ENCODE measurements at regions not wholly inside any gene's neighbourhood (a gene's known extent, or its start where the extent isn't known, plus 50 kb on each side); places are given as distances from the start of the nearest gene placed in this dataset.

GRCh38 chr5:133845271-133845670 lies 123.2 kb downstream of the C5orf15 start:
- peaks cover 18% of the 10 kb centered on the region for H3K4me1 ChIP-seq (ENCODE audit: insufficient read depth, low read length)
- ATAC-seq, result no peak
- no peaks in the 10 kb centered on the region for H3K9me3 ChIP-seq (ENCODE audit: low read length)
- no peaks in the 10 kb centered on the region for H4K20me1 ChIP-seq (ENCODE audit: low read length)
- ChIA-PET CTCF (no interaction called here), POLR2A (ENCODE audit: unreplicated experiment) (no interaction called here)
- no peak overlapping the region for H3K27ac ChIP-seq (ENCODE audit: low read length)
- peaks cover 4% of the 10 kb centered on the region for H3F3A ChIP-seq (ENCODE audit: low read length, unreplicated experiment)
- H3K36me3 ChIP-seq (ENCODE audit: low read depth, low read length), result no peaks in the 10 kb centered on the region
- TF ChIP-seq EZH2phosphoT487 (IDR thresholded peaks at IDR 0.05; ENCODE audit: borderline replicate concordance, low read length), result no peak
- no peak for TF ChIP-seq CTCF (conservative IDR thresholded peaks at IDR 0.05; ENCODE audit: low read depth, low read length)
- no peak for TF ChIP-seq EZH2 (IDR thresholded peaks at IDR 0.05; ENCODE audit: low read length, unreplicated experiment)
- no peak overlapping the region for H3K4me2 ChIP-seq (ENCODE audit: low read length)
- H3K4me3 ChIP-seq (ENCODE audit: low read length), result no peak overlapping the region
- no peak overlapping the region for H2AFZ ChIP-seq (ENCODE audit: low read length)
- no TSS peak for BruUV-seq (replicated peaks)
- H3K9me2 ChIP-seq (replicated peaks; ENCODE audit: low read length), result no peaks in the 10 kb centered on the region
- no peaks in the 10 kb centered on the region for H3K27me3 ChIP-seq (ENCODE audit: low read length)
- H3K9ac ChIP-seq (ENCODE audit: low read length), result no peak overlapping the region
- no peak for DNase-seq
- intact Hi-C loops (cut with micrococcal nuclease), result no loop called here
- H3K79me2 ChIP-seq (ENCODE audit: low read length), result no peaks in the 10 kb centered on the region

- ChIA-PET POLR2A (ENCODE audit: unreplicated experiment) (no interaction called here), CTCF (no interaction called here)
- ATAC-seq (no peak), DNase-seq (no peak)
- H3K79me2 ChIP-seq (ENCODE audit: low read length), result no peaks in the 10 kb centered on the region
- H3K36me3 ChIP-seq (ENCODE audit: low read depth, low read length), result no peaks in the 10 kb centered on the region
- no peak overlapping the region for H3K4me2 ChIP-seq (ENCODE audit: low read length)
- H3K9me3 ChIP-seq (ENCODE audit: low read length), result no peaks in the 10 kb centered on the region
- TF ChIP-seq CTCF (conservative IDR thresholded peaks at IDR 0.05; ENCODE audit: low read depth, low read length) (no peak), EZH2 (IDR thresholded peaks at IDR 0.05; ENCODE audit: low read length, unreplicated experiment) (no peak), EZH2phosphoT487 (IDR thresholded peaks at IDR 0.05; ENCODE audit: borderline replicate concordance, low read length) (no peak)
- no peaks in the 10 kb centered on the region for H3K9me2 ChIP-seq (replicated peaks; ENCODE audit: low read length)
- H3K4me3 ChIP-seq (ENCODE audit: low read length), result no peak overlapping the region
- H3K9ac ChIP-seq (ENCODE audit: low read length), result no peak overlapping the region
- no peaks in the 10 kb centered on the region for H4K20me1 ChIP-seq (ENCODE audit: low read length)
- no peaks in the 10 kb centered on the region for H3K27me3 ChIP-seq (ENCODE audit: low read length)
- H3K4me1 ChIP-seq (ENCODE audit: insufficient read depth, low read length), result peaks cover 18% of the 10 kb centered on the region
- BruUV-seq (replicated peaks), result no TSS peak
- intact Hi-C loops (cut with micrococcal nuclease), result no loop called here
- peaks cover 4% of the 10 kb centered on the region for H3F3A ChIP-seq (ENCODE audit: low read length, unreplicated experiment)
- H2AFZ ChIP-seq (ENCODE audit: low read length), result no peak overlapping the region
- no peak overlapping the region for H3K27ac ChIP-seq (ENCODE audit: low read length)
These were observed 123.6 kb downstream of the C5orf15 start for GRCh38 chr5:133844836-133845235.

GRCh38 chr5:133843911-133844310 lies 124.5 kb downstream of the C5orf15 start:
- H3K4me1 ChIP-seq (ENCODE audit: insufficient read depth, low read length), result peaks cover 14% of the 10 kb centered on the region
- intact Hi-C loops (cut with micrococcal nuclease), result no loop called here
- H3K9me3 ChIP-seq (ENCODE audit: low read length), result no peaks in the 10 kb centered on the region
- no peak overlapping the region for H3K9ac ChIP-seq (ENCODE audit: low read length)
- BruUV-seq (replicated peaks), result no TSS peak
- H3K79me2 ChIP-seq (ENCODE audit: low read length), result no peaks in the 10 kb centered on the region
- no peak overlapping the region for H3K4me3 ChIP-seq (ENCODE audit: low read length)
- no peak overlapping the region for H3K4me2 ChIP-seq (ENCODE audit: low read length)
- TF ChIP-seq CTCF (conservative IDR thresholded peaks at IDR 0.05; ENCODE audit: low read depth, low read length), result no peak
- TF ChIP-seq EZH2phosphoT487 (IDR thresholded peaks at IDR 0.05; ENCODE audit: borderline replicate concordance, low read length), result no peak
- TF ChIP-seq EZH2 (IDR thresholded peaks at IDR 0.05; ENCODE audit: low read length, unreplicated experiment), result no peak
- no peaks in the 10 kb centered on the region for H3K27me3 ChIP-seq (ENCODE audit: low read length)
- ATAC-seq, result no peak
- H2AFZ ChIP-seq (ENCODE audit: low read length), result no peak overlapping the region
- H3K27ac ChIP-seq (ENCODE audit: low read length), result no peak overlapping the region
- H3K9me2 ChIP-seq (replicated peaks; ENCODE audit: low read length), result no peaks in the 10 kb centered on the region
- no peaks in the 10 kb centered on the region for H3K36me3 ChIP-seq (ENCODE audit: low read depth, low read length)
- H3F3A ChIP-seq (ENCODE audit: low read length, unreplicated experiment), result peaks cover 4% of the 10 kb centered on the region
- ChIA-PET POLR2A (ENCODE audit: unreplicated experiment) (no interaction called here), CTCF (no interaction called here)
- no peaks in the 10 kb centered on the region for H4K20me1 ChIP-seq (ENCODE audit: low read length)
- no peak for DNase-seq

Measured in PC-3 (cell line).